ENCODE measurements at regions not wholly inside any gene's neighbourhood (a gene's known extent, or its start where the extent isn't known, plus 50 kb on each side); places are given as distances from the start of the nearest gene placed in this dataset.

DNA sequence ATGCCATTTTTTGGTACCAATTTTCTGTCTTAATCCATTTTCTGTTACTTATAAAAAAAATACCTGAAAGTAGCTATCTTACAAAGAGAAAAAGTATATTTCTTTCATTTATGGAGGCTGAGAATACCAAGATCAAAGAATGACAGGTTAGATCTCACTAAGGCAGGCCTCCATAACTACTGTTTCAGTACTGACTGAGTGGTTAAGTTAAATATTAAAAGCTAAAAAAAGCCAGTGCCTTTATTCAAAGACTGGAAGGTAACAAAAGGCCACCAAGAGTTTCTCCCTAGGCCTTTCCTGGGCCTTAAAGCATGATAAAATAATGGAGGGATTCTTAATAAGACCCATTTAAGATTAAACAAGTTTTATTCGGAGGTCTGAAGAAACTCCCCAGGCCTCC, 687.7 kb upstream of the ADGRL4 start:
- TF ChIP-seq, protein P1, sequence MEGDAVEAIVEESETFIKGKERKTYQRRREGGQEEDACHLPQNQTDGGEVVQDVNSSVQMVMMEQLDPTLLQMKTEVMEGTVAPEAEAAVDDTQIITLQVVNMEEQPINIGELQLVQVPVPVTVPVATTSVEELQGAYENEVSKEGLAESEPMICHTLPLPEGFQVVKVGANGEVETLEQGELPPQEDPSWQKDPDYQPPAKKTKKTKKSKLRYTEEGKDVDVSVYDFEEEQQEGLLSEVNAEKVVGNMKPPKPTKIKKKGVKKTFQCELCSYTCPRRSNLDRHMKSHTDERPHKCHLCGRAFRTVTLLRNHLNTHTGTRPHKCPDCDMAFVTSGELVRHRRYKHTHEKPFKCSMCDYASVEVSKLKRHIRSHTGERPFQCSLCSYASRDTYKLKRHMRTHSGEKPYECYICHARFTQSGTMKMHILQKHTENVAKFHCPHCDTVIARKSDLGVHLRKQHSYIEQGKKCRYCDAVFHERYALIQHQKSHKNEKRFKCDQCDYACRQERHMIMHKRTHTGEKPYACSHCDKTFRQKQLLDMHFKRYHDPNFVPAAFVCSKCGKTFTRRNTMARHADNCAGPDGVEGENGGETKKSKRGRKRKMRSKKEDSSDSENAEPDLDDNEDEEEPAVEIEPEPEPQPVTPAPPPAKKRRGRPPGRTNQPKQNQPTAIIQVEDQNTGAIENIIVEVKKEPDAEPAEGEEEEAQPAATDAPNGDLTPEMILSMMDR (conservative IDR thresholded peaks at IDR 0.05), result no peak
- Mint-ChIP-seq H3K27ac (ENCODE audit: unreplicated experiment) (no peak overlapping the region), H3K36me3 (ENCODE audit: low read depth) (peaks cover 5% of the 10 kb centered on the region), H3K4me3 (no peak overlapping the region), H3K4me1 (peaks cover 5% of the 10 kb centered on the region), H3K27me3 (ENCODE audit: low read depth) (no peaks in the 10 kb centered on the region), H3K9me3 (peaks cover 15% of the 10 kb centered on the region)
- no peak for DNase-seq (ENCODE audit: low read depth, low spot score)

DNA sequence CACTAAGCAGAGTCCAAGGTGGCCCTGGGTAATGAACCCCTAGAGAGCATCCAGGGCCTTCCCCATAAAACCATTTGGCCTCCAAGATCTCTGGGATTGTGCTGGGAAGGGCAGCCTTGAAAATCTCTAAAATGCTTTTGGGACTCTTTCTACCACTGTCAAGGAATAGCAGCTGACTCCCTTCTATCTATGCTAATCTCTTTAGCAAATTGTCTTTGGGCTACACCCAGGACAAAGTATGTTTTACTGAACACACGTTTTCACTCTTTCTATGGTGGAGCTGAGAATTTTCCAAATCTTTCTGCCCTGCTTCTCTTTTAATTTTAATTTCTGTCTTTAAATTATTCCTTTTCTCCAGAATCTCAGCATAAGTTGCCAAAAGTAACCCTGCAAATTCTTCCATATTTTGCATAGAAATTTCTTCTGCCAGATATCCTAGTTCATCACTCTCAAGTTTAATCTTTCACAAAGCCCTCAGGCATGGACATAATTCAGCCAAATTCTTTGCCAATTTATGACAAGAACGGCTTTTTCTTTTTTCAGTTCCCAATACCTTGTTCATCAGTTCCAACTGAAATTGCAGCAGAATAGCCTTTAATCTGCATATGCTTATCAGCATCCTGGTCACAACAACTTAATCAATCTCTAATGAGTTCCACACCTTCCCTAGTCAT, 687.0 kb upstream of the ADGRL4 start:
- Mint-ChIP-seq H3K27ac (ENCODE audit: unreplicated experiment) (no peak overlapping the region), H3K4me3 (no peak overlapping the region), H3K9me3 (peaks cover 12% of the 10 kb centered on the region), H3K27me3 (ENCODE audit: low read depth) (no peaks in the 10 kb centered on the region), H3K36me3 (ENCODE audit: low read depth) (peaks cover 1% of the 10 kb centered on the region), H3K4me1 (peaks cover 5% of the 10 kb centered on the region)
- DNase-seq (ENCODE audit: low read depth, low spot score), result no peak
- TF ChIP-seq, protein P1 (conservative IDR thresholded peaks at IDR 0.05), result no peak

DNA sequence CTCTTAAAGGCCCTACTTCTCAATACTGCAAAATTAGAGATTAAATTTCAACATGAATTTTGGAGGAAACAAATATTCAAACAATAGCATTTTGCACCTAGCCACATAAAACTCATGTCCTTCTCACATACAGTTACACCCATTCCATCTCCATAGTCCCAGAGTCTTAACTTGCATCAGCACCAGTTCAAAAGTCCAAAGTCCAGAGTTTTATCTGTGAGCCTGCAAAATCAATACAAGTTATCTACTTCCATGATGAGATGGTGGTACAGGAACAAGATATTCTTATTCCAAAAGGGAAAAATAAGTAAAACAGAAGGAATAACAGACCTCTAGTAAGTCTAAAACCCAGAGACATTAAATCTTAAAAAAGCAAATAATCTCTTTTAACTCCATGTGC, 686.0 kb upstream of the ADGRL4 start:
- H3K27me3 Mint-ChIP-seq (ENCODE audit: low read depth), result no peaks in the 10 kb centered on the region
- no peak overlapping the region for H3K4me3 Mint-ChIP-seq
- no peak for DNase-seq (ENCODE audit: low read depth, low spot score)
- H3K36me3 Mint-ChIP-seq (ENCODE audit: low read depth), result no peaks in the 10 kb centered on the region
- H3K27ac Mint-ChIP-seq (ENCODE audit: unreplicated experiment), result no peak overlapping the region
- H3K9me3 Mint-ChIP-seq, result peaks cover 12% of the 10 kb centered on the region
- TF ChIP-seq, protein P1 (conservative IDR thresholded peaks at IDR 0.05), result no peak
- peaks cover 5% of the 10 kb centered on the region for H3K4me1 Mint-ChIP-seq

DNA sequence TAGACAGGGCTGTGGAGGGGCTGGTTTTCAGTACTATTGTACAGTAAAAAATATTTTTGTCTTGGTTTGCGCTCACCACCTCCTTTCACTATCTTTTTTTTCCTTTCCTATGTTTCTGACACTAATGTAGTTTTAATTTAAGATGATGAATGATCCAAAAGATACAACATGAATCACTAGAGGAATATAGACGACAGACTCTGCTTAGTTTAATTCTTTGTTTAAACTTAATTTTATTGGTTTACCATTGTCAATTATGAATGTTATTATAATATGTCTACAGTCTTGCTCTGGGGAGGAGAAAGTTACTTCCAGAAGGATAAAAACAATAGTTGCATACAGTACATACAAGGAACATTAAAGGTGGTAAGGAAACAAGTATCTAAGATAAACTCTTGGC, 682.4 kb upstream of the ADGRL4 start:
- no peak overlapping the region for H3K27ac Mint-ChIP-seq (ENCODE audit: unreplicated experiment)
- H3K9me3 Mint-ChIP-seq, result peaks cover 23% of the 10 kb centered on the region
- DNase-seq (ENCODE audit: low read depth, low spot score), result no peak
- TF ChIP-seq, protein P1 (conservative IDR thresholded peaks at IDR 0.05), result no peak
- H3K4me3 Mint-ChIP-seq, result no peak overlapping the region
- H3K36me3 Mint-ChIP-seq (ENCODE audit: low read depth), result peaks cover 8% of the 10 kb centered on the region
- no peaks in the 10 kb centered on the region for H3K27me3 Mint-ChIP-seq (ENCODE audit: low read depth)
- peaks cover 3% of the 10 kb centered on the region for H3K4me1 Mint-ChIP-seq

DNA sequence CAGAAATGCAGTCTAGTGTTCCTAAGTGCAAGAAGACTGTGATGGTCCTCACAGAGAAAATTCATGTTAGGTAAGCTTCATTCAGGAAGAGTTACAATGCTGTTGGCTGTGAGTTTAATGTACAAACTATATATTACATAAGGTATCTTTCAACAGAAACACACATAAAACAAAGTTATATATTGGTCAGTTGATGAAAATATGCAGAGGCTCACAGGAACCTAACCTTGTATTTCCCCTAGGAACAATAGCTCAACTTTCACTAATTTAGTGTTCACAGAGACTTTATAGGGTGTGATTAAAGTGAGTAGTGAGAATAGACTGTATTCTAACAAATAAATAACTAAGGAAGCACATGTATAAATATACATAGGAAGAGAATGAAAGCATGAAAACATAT, 676.9 kb upstream of the ADGRL4 start:
- Mint-ChIP-seq H3K27ac (ENCODE audit: unreplicated experiment) (no peak overlapping the region), H3K36me3 (ENCODE audit: low read depth) (peaks cover 23% of the 10 kb centered on the region), H3K4me1 (peaks cover 3% of the 10 kb centered on the region), H3K27me3 (ENCODE audit: low read depth) (no peaks in the 10 kb centered on the region), H3K4me3 (no peak overlapping the region), H3K9me3 (peaks cover 34% of the 10 kb centered on the region)
- TF ChIP-seq, protein P1 (conservative IDR thresholded peaks at IDR 0.05), result no peak
- no peak for DNase-seq (ENCODE audit: low read depth, low spot score)
